ENCODE measurements at regions not wholly inside any gene's neighbourhood (a gene's known extent, or its start where the extent isn't known, plus 50 kb on each side); places are given as distances from the start of the nearest gene placed in this dataset.

GRCh38 chr9:79425840-79426239 is 145.9 kb upstream of the TLE4 start:
- TF ChIP-seq CTCF (IDR thresholded peaks at IDR 0.05) (no peak), NFE2L2 (conservative IDR thresholded peaks at IDR 0.05; ENCODE audit: low read length) (no peak), POLR2AphosphoS2 (conservative IDR thresholded peaks at IDR 0.05; ENCODE audit: low read length) (no peak), HMGXB4 (CRISPR knock-in tag; IDR thresholded peaks at IDR 0.05; ENCODE audit: borderline replicate concordance) (no peak), CEBPB (IDR thresholded peaks at IDR 0.05) (no peak), RNF2 (IDR thresholded peaks at IDR 0.05; ENCODE audit: borderline replicate concordance, low read depth) (no peak), EP300 (IDR thresholded peaks at IDR 0.05) (no peak)
